GM19452 (cell line): ENCODE measurements at regions not wholly inside any gene's neighbourhood (a gene's known extent, or its start where the extent isn't known, plus 50 kb on each side); places are given as distances from the start of the nearest gene placed in this dataset.

Experiments used
- ATAC-seq: cut with Tn5 transposase; IDR thresholded peaks from one replicate; pipeline ENCODE4 v1.9.1; 2021; ENCODE audit not compliant: unreplicated experiment

DNA sequence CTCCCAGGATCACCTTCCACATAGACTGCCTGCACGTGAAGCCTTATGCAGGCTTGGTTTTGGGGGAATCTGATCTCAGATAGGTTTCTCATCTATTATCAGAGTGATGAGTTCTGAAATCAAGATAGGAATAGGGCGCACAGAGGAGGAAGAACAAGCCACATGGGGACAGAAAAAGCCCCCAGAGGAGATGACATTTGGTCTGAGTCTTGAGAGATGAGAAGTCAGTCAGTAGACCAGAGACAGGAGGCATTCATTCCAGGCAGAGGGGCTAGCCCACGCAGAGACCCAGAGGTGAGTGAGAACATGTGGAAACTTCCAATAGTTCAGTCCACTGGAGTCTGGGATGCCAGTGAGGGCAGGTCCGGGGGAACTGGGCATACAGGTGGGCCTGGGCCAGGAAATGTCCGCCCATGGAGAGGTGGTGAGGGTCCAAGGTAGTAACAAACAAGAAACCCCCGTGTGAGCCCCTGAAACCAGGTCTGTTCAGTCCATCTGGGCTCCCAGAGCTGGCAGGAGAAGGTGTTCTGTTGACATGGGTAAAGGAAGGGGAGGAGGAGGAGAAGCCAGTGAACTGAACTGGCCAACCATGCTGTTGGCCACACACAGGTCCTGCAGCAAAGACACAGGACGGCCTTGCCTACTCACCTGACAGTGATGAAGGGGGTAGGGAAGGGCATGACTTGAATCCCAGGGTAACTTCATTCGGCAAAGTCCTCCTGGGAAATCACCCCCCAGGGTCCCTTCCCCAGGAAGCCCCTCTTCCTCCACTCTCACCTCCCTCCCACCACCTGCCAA lies 69.3 kb upstream of the SMNDC1 start:
- no peak for ATAC-seq

DNA sequence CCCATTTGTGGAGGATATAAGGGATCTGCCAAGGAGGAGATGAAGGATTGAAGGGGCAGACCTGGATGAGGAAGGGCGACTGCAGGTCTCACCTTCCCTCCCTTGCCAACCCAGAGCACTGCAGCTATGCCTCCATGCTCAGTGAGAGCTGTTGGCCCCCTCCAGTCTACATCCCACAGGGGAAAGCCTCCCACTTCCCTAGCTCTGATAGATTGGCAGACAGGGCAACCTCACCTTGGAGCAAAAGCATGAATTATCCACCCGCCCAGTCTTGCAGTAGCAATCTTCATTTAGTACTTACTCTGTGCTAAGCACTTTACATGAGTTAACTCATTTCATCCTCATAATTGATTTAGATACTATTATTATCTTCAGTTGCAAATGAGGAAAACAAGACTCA lies 70.4 kb upstream of the SMNDC1 start:
- no peak for ATAC-seq

DNA sequence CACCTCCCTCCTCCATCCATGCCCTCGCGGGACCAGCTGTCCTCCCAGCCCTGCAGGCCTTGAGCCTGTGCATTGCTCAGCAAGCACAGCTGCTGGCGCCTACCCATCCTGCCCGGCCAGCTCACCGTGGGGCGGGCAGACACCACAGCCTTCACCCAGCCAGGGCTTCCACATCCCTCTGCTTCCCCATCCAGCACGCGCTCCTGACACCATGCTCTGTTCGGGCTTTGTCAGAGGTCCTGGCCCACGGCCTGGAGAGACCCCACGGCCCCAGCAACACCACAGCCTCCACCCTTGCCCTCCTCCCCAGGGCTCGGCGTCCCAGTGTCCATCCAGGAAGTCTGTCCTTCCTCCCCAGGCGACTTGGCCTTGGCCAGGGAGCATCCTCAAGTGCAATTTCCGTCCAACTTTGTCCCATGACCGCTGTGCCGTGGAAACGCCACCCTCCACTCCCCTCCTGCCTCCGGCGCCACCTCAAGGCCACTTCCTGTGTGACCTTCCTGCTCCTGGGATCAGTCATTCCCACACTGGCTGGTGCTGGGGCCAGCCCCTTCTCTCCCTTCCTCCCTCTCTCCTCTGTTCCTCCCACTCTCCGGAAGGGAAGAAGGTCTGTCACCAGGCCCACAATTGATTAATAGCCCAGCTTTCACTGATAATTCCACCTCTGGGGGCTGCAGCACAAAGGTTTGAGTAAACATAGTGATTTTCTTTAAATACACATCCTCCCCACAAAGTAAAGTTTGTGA lies 71.5 kb upstream of the SMNDC1 start:
- no peak for ATAC-seq

DNA sequence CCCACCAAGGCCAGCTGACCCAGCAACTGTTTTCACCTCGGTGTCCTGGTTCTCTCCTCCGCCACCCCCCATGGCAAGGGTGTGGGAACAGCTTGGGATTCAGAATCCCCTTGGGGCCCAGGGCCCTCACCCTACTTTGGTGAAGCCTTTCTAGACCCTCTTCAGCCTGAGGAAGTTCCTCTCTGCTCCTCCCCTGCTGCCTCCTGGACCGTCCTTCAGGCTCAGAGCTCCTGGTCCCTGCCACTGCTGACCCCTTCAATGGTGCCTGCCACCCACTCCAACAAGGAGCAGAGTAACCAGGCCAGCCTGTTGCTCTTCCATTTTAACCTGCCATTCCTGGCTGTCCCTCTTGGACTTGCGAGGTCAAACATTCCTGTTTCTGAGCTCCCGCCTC lies 72.0 kb upstream of the SMNDC1 start:
- ATAC-seq = no peak

DNA sequence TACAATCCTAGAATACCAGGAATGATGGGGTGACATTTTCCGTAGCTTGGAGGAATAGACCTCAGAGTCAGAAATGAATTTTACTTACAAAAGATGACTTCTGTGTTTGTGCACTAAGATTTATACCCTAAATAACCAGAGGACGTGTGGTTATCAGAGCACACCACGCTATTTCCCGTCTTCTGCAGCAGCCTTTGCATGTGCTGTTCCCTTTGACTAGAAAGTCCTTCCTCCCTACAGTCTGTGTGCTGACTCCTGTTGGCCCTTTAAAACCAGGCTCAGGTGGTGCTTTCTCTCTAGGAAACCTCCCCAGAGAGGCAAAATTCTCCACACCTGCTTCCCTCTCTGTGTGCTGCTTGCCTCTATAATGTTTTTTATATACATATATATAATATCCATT lies 73.3 kb upstream of the SMNDC1 start:
- ATAC-seq = no peak

DNA sequence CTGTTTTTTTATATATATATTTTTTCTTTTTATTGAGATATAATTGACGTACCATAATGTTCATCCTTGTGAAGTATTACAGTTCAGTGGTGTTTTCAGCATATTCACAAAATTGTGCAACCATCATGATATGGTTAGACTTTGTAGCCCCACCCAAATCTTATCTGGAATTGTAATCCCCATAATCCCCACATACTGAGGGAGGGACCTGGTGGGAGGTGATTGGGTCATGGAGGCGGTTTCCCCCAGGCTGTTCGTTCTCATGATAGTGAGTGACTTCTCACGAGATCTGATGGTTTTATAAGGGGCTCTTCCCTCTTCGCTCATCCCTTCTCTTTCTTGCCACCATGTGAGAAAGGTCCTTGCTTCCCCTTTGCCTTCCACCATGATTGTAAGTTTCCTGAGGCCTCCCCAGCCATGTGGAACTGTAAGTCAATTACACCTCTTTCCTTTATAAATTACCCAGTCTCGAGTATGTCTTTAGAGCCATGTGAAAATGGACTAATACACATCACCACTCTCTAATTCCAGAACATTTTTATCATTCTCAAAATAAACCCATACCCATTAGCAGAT lies 73.9 kb upstream of the SMNDC1 start:
- ATAC-seq = no peak

DNA sequence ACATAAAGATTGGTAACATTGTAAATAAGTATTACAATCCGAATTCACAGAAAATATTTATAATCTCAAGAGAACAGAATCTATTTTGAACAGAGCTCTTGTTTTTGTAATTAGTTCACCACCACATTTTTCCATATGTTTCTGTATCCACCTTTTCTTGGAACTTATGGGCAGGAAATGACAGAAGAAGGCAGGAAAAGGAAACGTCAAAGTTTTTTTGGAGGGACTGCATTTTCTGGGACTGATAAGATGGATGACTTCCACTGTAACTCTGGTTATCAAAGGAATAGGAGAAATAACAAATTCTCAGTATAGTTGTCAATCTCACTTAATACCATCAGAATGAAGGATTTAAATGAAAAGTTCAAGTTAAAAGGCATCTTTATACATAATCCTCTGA lies 75.1 kb upstream of the SMNDC1 start:
- no peak for ATAC-seq

DNA sequence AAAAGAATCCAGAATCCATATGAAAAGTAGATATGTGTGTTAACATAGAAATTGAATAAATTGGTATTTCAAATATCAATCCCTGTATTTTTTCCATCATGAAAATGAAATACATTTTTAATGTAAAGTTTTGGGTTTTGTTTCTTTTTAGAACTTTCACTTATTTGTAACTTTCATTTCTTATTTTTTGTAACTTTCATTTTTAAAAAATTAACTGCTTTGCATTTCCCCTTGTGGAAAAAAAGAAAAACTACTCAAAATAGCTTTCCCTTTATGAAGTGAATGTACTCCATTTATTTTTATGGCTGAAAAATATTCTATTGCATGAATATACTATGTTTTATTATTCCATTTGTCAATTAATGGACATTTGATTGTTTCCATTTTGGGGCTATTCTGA lies 75.6 kb upstream of the SMNDC1 start:
- no peak for ATAC-seq

DNA sequence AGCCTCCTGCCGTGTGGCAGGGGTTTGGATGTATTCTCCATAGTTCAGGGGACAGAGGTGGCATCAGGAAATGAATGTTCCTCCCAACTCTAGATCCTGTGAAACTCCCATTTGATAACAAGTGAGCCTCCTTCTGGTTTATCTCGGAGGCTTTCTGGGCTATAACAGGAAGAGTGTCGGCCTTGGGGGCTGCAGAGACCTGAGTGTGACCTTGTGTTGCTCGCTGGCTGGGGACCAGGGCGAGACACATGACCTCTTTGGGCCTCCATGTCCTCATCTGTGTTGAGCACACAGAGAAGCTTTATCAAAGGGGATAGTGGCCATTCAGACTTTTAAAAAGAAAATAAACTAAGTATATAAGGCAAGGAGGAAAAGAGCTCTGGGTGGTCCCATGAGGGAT lies 78.0 kb upstream of the SMNDC1 start:
- no peak for ATAC-seq

DNA sequence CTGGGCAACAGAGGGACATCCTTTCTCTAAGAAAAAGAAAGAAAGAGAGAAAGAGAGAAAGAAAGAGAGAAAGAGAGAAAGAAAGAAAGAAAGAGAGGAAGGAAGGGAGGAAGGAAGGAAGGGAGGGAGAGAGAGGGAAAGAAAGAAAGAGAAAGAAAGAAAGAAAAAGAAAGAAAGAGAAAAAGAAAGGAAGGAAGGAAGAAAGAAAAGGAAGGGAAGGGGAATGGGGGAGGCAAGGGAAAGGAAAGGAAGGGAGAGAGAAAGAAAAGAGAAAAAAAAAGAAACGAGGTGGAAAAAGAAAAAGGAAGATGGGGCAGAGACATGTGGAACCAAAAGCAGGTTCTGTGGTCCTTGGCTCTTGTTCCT lies 82.9 kb upstream of the SMNDC1 start:
- ATAC-seq = no peak

DNA sequence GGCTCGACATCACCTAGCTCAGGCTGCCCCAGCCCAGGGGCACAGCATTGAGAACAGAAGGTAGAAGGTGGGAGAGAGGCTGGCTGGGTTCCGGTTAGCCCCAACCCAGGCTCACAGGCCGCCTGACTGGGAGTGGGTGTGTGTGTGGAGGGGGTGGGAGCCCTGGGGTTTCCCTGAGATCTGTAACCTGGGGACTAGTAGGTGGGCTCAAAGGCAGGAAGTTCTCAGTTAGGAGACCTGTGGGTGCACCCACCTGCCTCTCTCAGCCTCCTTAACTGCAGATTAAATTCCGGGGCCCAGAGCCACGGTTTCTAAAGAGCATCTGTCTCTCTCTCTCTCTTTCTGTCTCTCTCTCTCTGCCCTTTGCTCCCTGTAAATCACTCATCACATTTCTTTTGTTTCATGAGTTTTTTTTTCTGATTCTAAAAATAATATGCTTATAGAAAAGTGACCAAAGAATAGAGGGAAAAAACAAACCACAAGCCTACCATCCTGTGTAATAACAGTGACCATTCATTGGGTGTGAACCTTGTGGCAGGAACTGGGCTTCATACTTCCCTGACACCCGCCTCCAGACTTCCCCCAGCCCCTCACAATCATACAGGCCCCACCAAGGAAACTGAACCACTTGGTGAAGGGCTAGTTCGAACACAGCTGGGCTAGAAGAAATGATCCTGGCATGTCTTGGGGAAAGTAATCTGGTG lies 83.4 kb upstream of the SMNDC1 start:
- peak; percentile 86 for ATAC-seq

DNA sequence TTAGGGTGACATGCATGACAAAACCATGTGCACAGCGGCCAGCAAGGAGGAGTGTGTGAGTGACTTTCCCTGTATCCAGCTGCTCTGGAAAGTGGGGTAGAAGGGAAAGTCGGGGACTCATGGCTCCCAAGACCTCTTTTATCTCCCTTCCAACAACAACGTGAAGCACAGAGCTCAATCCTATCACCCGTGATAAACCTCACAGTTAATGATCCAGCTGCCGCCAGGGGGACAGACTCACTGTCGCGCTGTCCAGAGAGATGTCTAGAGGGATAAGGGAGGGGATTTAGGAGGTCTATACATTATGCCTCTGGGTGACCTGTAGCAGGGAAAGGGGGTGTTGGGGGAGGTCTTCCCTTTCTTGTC lies 84.0 kb upstream of the SMNDC1 start:
- no peak for ATAC-seq

DNA sequence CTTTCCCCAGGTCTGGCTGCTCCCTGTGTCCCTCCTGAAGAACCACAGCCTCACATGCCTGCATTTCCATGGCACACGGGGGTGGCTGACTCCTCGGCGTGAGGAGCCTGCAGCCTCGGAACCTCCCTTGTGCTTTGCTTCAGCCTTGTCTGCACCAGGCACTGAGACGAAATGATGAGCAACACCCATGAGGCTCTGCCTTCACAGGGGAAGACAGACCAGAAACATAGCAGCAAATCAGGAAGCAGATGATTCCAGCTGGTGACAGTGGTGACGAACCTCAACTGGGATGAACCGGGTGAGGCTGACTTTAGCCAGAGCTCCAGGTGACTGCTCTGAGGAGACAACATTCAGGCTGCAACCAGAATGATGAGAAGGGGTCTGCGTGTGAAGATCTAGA lies 84.5 kb upstream of the SMNDC1 start:
- ATAC-seq = no peak

DNA sequence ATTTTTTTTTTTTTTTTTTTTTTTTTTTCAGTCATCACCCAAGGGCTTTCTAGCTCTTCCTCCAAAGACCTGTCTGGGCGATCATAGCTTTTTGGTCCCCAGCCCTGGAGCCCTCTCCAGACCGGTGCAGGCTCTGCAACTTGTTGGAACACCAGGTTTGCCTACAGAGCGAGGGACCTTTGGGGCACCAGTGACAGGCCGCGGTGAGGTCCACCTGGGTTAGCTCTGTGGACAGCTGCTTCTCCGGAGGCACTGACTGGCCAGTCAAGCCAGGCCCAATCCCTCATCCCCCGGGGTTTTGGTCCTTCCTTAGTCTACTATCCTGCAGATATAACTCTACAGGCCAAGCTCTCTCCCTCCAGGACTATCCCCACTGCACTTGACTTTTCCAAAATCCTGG lies 86.8 kb upstream of the SMNDC1 start:
- ATAC-seq = no peak

DNA sequence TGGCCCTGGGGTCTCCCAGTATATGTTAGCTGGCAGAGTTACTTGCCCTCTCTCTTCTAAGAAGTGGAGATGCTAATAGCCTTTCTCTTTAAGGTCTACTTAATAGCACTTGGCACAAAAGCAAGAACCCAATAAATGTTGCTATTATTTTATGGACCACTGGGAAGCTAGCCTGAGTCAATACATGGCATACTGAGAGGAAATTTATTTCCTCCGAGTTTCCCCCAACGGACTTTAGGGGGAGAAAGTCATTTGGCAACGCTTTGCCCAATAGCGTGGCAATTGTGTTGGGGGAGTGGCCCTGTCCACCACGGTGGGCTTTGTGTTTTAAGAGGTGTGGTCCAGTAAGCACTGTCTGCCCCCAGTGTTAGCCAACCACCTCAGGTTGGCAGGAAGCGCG lies 87.4 kb upstream of the SMNDC1 start:
- no peak for ATAC-seq

DNA sequence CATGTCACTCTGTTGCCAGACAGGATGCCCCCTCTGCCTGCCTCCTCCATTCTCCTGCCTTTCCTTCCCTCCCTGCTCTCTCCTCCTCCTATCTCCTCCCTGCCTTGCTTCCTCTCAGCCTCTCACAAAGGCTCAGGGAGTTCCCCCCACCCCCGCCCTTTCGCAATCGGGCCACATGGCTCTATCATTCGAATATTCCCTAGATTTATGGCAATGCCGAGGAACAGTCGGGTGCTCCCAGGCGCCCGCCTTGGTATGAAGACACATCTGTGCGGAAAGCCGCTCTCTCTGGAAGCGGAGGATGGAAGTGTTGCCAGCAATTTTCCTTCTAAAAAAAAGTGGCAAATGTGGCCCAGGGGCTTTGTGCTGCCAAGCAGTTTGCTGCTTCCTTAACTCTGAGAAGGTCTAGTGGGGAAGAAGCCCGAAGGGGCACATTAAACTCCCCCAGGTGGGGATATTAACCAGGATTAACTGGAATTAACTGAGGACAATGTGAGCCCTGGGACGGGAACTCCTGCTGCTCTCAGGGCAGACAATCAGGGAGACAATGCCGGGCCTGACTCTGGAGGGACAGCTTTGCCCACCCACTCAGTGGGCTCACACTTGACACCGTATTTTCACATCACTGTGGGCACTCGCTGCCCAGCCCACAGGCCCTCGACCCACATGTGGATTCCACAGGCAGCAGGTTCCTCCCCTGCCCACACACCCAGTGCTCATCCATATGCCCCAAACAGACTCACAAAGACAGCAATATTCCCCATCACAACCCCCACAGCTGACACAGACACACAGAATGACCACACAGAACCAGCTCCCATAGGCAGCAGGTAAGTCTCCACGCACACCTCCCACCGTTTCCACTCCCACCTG lies 88.4 kb upstream of the SMNDC1 start:
- no peak for ATAC-seq

DNA sequence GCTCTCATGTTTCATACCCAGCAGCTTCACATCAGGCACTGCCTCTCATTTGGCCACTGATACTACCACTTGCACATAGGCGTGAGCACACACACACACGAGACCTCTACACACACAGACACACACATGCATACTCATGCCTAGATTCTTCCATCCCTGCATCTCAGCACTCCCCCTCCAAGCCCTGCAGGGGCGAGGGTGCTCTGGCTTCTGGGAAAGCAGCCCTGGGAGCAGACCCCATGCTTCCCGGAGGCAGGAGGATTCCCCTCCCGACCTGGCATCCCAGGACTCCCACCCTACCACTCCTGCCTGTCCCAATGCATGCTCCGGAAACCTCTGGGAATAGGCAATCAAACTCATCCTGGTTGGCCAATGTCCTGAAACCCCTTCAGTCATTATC lies 89.1 kb upstream of the SMNDC1 start:
- ATAC-seq = no peak

DNA sequence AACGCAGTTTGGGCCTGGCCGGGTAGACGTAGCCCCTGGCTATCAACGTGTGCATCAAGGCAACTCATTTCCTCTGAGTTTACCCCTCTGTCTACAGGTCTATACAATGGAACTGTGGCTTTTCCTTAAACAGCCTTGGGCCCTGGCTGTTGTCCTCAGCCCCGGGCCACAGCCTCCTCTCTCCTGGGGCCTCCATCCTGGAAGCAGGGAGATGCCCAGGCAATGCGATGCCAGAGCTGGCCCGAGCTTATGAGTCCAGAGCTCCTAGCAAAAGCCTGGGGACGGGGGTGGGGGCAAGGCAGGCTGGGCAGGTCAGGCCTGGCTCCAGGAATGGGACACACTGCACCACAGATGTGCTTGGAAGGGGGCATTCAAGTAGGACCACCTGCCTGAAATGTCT lies 89.6 kb upstream of the SMNDC1 start:
- no peak for ATAC-seq

DNA sequence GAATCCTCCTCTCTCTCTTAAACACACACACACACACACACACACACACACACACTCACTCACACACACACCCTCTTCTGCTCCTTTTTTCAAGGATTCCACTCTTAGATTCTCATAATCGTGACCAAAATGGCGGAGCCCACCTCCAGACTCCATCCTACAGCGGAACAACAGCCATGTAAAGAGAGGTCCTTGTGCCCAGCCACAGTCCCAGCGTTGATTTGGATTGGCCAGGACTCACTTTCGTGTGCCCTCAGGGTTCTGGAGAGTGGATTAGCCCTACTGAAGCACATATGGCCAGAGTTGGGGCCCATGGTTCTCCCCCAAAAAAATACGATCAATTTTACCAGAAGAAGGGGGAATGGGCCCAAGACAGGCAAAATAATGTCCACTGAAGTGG lies 90.2 kb upstream of the SMNDC1 start:
- no peak for ATAC-seq

DNA sequence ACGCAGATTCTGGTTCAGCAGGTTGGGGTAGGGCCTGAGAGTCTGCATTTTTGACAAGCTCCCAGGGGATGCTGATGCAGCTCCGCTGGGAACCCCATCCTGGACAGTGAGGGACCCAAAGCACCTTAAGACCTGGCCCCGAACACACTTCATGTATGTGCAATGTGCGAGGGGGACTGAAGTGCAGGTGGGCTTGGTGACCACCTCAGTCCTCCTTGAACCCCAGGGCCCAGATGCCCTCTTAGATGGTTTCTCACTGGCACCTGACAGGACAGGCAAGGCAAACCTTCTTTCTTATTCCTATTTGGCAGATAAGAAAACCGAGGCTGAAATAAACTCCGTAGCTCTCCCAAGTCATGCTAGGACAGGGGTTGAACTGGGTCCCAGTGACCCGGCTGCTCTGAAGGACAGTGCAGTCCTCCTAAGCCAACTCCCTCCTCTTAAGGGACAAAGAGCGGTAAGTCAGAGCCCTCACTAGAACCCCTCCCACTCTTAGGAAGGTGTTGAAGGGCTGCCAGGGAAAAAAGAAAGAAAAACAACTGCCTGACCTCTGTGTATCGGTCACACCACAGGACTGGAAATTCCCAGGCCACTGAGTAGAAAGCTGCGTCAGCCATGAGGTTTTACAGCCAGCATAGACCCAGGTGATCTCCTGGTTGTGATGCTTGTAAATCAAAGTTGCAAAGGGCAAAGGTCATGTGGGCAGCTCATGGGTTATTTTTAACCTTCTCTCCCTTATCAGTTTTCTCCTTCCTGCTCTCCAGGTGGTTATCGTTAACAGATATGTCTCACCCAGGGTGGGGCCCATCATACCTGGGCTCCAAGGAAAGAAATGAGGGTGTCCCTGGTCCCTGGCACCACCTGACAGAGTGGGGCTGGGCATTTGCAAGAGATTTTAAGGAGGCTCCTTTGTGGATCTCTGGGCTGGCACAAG lies 90.9 kb upstream of the SMNDC1 start:
- peak; percentile 85 for ATAC-seq
